LHCN-M2 (cell line): ENCODE measurements at regions not wholly inside any gene's neighbourhood (a gene's known extent, or its start where the extent isn't known, plus 50 kb on each side); places are given as distances from the start of the nearest gene placed in this dataset.
A peak's percentile ranks its signal among the peaks of the same experiment; 100 is the strongest.

Experiments used
- DNase-seq: peaks from one replicate; pipeline ENCODE4 v3.0.0-alpha.2; 2012; ENCODE audit warnings: low read depth

DNA sequence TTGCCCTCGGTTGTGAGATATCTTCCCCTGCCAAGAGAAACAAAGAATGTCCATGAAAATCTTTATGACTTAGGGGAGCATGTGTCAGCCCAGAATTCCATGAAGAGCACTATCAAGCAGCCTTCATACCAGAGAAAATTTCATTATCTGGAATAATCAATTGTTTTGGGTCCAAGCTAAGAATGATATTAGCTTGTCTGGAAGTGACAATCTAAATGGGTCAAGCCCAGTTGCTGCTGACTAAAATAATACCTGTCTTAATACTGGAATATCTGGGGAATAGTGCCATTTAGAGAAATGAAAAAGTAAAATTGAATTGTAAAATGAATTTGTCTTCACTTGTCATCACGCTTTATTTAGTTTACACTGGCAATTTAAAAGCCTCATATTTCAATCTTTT is 407.4 kb downstream of the PLA2G4A start:
- DNase-seq, result no peak

- no peak for DNase-seq
These were observed 407.9 kb downstream of the PLA2G4A start for GRCh38 chr1:187236676-187237075.

DNA sequence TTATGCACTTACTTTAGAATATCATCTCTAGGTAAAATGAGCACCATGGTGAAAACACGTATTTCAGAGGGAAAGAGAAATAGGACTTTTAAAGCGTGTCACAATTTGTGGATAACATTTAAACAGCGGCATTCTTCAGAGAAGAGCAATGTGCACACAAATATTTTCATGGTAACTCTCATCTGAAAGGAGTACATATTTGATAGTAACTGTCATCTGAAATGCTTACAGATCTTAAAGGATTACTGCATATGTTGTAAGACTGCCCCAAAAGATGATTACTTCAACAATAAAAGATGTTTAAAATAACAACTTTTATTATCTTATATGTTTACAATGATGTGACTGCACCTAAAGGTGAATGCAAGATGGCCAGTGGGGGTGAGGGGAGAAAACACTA is 408.8 kb downstream of the PLA2G4A start:
- no peak for DNase-seq

DNA sequence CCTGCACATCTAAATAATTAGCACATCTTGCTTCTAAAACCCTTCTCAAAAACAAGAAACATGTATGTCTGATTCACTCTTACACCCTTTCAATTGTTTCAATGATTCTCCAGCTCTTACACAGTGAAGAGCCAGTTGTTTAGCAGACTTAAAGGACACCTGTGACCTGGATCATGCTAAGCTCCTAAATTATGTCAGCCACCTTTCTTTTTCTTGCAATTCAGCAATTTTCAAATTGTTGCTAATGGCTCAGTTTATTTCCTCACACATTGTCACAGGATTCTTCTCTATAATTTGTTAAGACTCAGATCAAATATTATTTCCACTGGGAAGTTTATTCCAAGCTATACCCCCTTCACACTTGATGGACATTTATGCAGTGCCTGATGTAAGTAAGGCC is 413.2 kb downstream of the PLA2G4A start:
- DNase-seq, result no peak

GRCh38 chr1:187244623-187245022 is 415.9 kb downstream of the PLA2G4A start:
- no peak for DNase-seq

GRCh38 chr1:187245201-187245600 is 416.5 kb downstream of the PLA2G4A start:
- DNase-seq, result no peak

DNA sequence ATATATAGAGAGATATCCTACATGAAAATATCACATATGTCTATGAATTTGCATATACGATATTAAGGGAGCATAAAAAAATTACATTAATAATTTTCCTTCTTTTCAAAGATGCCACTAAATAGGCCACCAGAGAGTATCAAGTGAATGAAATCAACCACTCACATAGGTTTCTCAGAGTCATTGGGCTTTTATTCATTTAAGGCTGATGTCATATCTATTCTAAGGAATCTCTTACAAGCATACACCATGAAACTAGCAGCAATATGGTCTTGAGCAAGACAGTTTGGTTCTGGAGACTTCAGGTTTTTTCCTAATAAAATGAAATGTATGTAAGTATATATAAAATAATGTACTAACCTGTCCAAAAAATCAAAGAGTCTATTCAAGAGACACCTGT is 420.4 kb downstream of the PLA2G4A start:
- DNase-seq, result no peak

- no peak for DNase-seq
These were observed 424.2 kb downstream of the PLA2G4A start for GRCh38 chr1:187252923-187253322.

GRCh38 chr1:187257476-187257875 is 428.7 kb downstream of the PLA2G4A start:
- no peak for DNase-seq

DNA sequence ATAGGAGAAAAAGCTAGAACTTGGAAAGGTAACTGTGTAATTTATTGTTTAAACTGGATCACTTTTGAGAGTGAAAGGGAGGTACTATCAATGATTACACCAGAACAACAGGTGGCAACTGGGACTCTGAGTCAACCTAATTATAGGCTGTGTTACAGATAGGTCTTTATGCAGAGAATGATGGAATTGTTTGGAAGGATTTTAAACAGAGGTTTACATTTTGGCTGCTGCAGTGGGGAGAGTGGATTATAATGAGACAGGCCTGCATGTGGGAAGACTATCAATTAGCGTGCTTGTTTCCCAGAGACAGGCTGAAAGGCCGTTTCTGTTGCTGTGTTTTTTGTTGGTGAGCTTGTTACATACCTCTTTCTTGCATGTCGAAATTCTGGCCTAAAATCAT is 432.9 kb downstream of the PLA2G4A start:
- no peak for DNase-seq

GRCh38 chr1:187262731-187263130 is 434.0 kb downstream of the PLA2G4A start:
- no peak for DNase-seq

DNA sequence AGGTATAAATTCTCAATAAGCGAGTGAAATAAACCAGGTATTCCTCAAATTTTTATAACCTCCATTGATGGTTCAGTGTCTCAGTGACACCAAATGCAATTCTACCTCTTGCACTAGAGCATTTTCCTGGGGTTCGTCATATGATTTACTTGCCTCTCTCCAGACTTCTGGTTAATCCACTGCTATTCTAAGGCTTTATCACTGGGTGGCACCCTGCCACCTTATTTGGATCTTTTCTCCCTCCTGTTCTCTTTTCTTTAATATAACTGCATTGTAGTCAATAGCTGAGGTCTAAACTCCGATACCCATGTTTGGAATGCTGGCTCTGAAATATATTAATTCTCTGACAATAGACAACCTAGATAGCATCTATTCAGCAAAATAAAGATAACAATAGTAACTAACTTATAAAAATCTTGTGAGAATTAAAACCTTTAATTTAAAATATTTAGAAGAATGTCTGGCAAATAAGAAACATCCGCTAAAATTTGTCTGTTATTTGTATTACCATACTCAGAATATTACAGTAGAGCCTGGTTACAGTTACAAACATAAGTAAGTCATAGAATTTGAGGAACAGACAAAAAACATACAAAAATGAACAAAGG is 436.4 kb downstream of the PLA2G4A start:
- peak; percentile 1 for DNase-seq

- DNase-seq, result no peak
These were observed 437.3 kb downstream of the PLA2G4A start for GRCh38 chr1:187266051-187266450.

- DNase-seq, result no peak
These were observed 439.1 kb downstream of the PLA2G4A start for GRCh38 chr1:187267827-187268226.

DNA sequence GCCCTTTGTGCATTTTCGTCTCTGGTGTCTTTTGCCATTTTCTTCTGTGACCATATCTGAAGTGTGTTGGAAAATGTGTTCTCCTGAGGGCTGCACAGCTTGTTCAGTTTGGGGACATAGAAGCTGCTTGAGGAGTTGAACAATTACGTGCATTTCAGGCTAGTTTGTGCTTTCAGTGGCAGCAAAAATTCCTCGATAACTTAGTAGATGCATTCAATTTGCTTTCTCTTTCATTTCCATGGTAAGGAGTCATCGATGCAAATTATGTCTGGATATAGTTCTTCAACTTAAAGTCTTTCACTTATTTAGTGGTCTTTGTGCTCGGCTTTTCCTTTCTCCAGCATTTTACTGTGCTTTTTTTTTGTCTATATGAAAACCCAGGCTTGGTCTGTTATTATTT is 441.5 kb downstream of the PLA2G4A start:
- no peak for DNase-seq

GRCh38 chr1:187275346-187275745 is 446.6 kb downstream of the PLA2G4A start:
- DNase-seq, result no peak

- DNase-seq, result no peak
These were observed 447.3 kb downstream of the PLA2G4A start for GRCh38 chr1:187275985-187276575.

DNA sequence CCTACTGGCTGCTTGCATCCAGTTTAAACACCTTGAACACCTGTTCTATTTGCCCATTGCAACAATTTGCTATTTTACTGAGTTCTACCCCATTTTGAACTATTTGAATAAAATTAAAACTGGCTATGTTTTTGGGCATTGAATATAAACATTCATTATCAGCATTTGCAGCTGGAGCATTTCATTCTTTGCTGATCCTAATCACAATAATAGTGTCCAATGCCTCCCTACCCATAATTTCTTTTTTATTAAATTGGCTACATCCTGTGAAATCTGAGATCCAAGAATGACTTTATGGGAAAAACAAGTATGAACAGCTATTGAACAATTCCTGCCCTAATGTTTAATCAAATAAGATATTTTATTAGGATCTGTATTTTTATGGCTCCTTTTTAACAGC is 447.9 kb downstream of the PLA2G4A start:
- DNase-seq, result no peak

DNA sequence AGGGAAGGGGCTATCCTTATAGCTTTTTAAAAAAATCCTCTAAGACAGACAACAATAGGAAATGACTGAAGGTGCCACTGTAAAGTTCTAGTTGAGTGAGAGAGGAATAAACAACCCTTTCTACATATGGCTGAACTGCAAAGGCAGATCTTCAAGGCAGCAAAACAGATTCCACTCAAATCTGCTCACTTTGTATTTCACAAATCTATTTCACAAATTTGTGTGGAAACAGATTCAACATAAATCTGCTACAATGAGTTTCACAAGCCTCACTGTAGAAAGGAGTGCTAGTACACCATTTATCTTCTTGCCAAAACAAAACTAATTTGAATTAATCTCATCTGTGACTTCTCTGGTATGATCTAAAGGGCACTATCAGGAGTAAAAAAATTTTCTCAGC is 451.3 kb downstream of the PLA2G4A start:
- no peak for DNase-seq

DNA sequence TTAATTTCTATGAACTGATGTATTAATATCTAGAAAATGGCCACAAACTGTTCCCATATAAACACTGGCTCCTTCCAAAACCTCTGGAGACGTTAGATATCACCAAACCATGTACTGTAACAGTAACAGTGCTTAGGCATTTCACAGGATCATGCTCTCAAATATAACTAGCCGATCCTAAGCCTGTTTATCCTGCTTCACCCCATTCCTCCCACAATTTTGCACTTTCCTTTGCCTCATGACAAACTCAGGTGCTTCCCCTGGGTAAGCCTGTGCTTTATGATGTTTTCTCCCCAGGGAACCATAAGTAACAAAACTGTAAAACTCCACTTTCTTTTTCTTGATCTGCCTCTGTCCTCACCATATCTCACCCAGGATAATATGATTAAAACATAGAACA is 452.3 kb downstream of the PLA2G4A start:
- DNase-seq, result no peak

DNA sequence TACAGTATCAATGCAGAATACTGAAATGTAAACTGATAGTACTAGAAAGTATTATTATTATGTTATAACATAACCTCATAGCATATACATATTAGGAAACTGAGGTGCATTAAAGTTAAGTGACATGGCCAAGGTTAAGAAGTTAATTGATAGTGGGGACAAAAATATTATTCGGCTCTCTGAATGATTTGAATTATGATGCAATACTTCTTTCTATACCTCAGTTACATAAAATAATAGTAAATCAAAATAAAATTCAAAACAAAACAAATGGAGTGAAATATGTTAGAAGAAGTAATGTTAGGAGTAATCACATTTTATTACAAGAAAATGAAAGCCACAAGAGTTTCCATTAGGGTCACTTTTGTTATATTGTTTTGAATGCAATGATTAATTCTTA is 455.2 kb downstream of the PLA2G4A start:
- no peak for DNase-seq

- DNase-seq, result no peak
These were observed 465.9 kb downstream of the PLA2G4A start for GRCh38 chr1:187294421-187295201.

- DNase-seq, result no peak
These were observed 471.3 kb downstream of the PLA2G4A start for GRCh38 chr1:187300081-187300480.
